ENCODE measurements at regions not wholly inside any gene's neighbourhood (a gene's known extent, or its start where the extent isn't known, plus 50 kb on each side); places are given as distances from the start of the nearest gene placed in this dataset.
"Not testable (repeated sequence)": the region's sequence is repeated elsewhere in the genome, so short reads cannot be mapped to it uniquely, and the experiment has no call there.

DNA sequence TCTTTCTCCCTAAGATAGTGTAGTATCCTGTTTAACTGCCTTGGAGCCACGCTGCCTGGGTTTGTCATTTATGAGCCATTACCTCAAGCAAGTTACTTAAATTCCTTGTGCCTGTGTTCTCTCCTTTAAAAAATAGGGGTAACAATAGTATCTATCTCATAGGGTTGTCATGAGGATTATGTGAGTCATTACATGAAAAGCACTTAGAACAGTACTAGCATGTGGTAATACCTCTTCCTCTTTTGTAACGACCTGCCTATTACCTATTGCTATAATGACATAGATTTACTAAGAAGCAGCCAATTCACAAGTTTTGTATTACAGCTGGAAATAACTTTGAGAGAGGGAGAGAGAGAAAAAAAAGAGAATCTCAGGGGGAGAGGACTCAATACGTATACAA is 834.7 kb downstream of the RAPGEF2 start:
- DNase-seq (ENCODE audit: low read depth, low spot score): no peak
- Mint-ChIP-seq H3K27ac (ENCODE audit: unreplicated experiment) (no peak overlapping the region), H3K4me1 (no peaks in the 10 kb centered on the region), H3K36me3 (ENCODE audit: low read depth) (peaks cover 6% of the 10 kb centered on the region), H3K27me3 (ENCODE audit: low read depth) (no peaks in the 10 kb centered on the region), H3K4me3 (no peak overlapping the region), H3K9me3 (no peaks in the 10 kb centered on the region)
- TF ChIP-seq, protein P1, sequence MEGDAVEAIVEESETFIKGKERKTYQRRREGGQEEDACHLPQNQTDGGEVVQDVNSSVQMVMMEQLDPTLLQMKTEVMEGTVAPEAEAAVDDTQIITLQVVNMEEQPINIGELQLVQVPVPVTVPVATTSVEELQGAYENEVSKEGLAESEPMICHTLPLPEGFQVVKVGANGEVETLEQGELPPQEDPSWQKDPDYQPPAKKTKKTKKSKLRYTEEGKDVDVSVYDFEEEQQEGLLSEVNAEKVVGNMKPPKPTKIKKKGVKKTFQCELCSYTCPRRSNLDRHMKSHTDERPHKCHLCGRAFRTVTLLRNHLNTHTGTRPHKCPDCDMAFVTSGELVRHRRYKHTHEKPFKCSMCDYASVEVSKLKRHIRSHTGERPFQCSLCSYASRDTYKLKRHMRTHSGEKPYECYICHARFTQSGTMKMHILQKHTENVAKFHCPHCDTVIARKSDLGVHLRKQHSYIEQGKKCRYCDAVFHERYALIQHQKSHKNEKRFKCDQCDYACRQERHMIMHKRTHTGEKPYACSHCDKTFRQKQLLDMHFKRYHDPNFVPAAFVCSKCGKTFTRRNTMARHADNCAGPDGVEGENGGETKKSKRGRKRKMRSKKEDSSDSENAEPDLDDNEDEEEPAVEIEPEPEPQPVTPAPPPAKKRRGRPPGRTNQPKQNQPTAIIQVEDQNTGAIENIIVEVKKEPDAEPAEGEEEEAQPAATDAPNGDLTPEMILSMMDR (conservative IDR thresholded peaks at IDR 0.05): no peak

DNA sequence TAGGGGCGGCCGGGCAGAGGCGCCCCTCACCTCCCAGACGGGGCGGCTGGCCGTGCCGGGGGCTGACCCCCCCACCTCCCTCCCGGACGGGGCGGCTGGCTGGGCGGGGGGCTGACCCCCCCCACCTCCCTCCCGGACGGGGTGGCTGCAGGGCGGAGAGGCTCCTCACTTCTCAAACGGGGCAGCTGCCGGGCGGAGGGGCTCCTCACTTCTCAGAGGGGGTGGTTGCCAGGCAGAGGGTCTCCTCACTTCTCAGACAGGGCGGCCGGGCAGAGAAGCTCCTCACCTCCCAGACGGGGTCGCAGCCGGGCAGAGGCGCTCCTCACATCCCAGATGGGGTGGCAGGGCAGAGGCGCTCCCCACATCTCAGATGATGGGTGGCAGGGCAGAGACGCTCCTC is 836.8 kb downstream of the RAPGEF2 start:
- H3K4me3 Mint-ChIP-seq; H3K9me3 Mint-ChIP-seq; DNase-seq (ENCODE audit: low read depth, low spot score); H3K36me3 Mint-ChIP-seq (ENCODE audit: low read depth); H3K27ac Mint-ChIP-seq (ENCODE audit: unreplicated experiment); H3K4me1 Mint-ChIP-seq; H3K27me3 Mint-ChIP-seq (ENCODE audit: low read depth): not testable (repeated sequence)

DNA sequence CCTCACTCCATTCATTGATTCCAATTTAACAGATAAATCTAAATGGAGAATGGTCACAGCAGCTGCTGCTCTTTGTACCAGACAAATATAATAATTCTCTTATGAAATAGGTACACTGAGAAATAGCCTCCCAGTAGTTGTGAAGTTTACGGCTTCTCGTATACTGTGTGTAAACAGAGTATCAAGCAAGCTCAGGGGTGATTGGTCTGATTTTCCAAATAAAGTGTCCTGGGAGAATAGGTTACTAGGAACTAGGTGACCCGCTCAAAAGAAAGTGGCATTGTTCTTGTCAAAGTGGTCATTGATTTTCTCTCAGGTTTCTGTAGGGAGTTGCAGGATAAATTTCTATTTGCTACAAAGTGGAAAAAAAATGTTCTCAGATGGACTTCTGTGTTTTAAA is 838.2 kb downstream of the RAPGEF2 start:
- no peaks in the 10 kb centered on the region for H3K27me3 Mint-ChIP-seq (ENCODE audit: low read depth)
- peaks cover 4% of the 10 kb centered on the region for H3K36me3 Mint-ChIP-seq (ENCODE audit: low read depth)
- no peaks in the 10 kb centered on the region for H3K9me3 Mint-ChIP-seq
- no peaks in the 10 kb centered on the region for H3K4me1 Mint-ChIP-seq
- H3K4me3 Mint-ChIP-seq: no peak overlapping the region
- TF ChIP-seq, protein P1 (conservative IDR thresholded peaks at IDR 0.05): no peak
- no peak overlapping the region for H3K27ac Mint-ChIP-seq (ENCODE audit: unreplicated experiment)
- DNase-seq (ENCODE audit: low read depth, low spot score): no peak

DNA sequence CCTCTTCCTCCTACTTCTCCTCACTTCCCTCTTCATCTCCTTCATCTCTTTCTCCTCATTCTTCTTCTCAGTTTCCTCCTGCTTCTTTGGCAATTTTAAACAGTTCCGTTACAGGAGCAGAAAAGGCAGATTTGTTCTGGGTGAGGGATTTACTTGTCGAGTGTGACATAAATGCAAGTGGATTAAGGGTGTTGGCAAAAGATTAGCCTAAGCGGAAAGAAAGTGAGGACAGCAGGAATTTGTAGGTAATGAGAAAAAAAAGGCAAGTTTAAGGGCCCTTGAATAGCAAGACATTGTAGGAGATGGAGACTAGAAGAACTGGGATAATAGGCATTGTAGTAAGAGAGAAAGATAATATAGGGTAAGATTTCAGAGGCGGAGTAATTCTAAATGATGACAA is 841.6 kb downstream of the RAPGEF2 start:
- DNase-seq (ENCODE audit: low read depth, low spot score): no peak
- Mint-ChIP-seq H3K4me3 (no peak overlapping the region), H3K4me1 (peaks cover 5% of the 10 kb centered on the region), H3K27ac (ENCODE audit: unreplicated experiment) (no peak overlapping the region), H3K9me3 (no peaks in the 10 kb centered on the region), H3K36me3 (ENCODE audit: low read depth) (no peaks in the 10 kb centered on the region), H3K27me3 (ENCODE audit: low read depth) (no peaks in the 10 kb centered on the region)
- TF ChIP-seq, protein P1 (conservative IDR thresholded peaks at IDR 0.05): no peak

DNA sequence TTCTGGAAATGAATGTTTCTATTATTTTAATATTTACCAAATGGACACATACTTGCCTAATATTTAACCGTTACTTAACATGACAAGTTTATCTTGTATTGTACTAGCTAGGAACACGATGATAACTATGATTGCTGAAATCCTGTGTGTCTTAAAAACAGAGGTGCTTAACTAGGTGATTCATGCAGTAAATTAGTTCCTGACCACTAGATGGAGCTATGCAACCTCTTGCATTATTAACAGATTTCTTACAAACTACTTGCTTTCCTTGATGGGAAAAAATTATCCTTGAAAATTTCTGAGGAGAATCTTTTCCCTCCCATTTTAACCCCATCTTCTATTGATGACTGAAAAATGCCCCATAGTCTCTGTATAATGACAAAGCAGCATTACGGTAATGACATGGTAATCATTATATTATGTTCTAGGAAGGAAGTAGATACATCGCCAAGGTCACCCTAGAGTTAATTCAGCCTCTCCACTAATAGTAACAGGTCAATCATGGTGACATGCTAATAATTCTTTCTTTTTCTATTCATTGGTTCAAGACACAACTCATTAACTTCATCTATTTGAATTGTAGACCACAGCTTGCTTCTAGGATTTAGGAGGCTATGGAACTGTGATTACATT is 844.2 kb downstream of the RAPGEF2 start:
- H3K27me3 Mint-ChIP-seq (ENCODE audit: low read depth): no peaks in the 10 kb centered on the region
- H3K27ac Mint-ChIP-seq (ENCODE audit: unreplicated experiment): no peak overlapping the region
- TF ChIP-seq, protein P1 (conservative IDR thresholded peaks at IDR 0.05): peak; percentile 93
- no peak overlapping the region for H3K4me3 Mint-ChIP-seq
- no peaks in the 10 kb centered on the region for H3K9me3 Mint-ChIP-seq
- no peaks in the 10 kb centered on the region for H3K36me3 Mint-ChIP-seq (ENCODE audit: low read depth)
- peaks cover 9% of the 10 kb centered on the region for H3K4me1 Mint-ChIP-seq
- DNase-seq (ENCODE audit: low read depth, low spot score): no peak

DNA sequence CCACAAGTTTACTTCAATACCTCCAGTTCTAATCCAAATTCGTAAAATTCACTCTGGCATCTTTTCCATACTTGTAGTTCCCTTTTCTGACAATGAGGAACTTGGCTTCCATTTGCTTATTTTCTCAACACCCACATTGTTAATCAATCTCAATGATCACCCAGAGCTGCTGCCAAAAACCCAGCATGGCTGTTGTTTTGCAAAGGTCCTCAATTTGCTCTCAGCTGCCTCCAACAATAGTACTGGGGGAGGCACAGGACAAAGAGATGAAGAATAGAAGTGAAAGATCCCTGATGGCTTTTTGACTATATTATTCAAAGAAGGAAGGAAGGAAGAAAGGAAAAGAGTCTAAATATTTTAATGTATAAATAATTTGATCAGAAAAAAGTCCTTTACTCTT is 847.8 kb downstream of the RAPGEF2 start:
- H3K27ac Mint-ChIP-seq (ENCODE audit: unreplicated experiment): no peak overlapping the region
- no peak overlapping the region for H3K4me3 Mint-ChIP-seq
- no peak for DNase-seq (ENCODE audit: low read depth, low spot score)
- no peaks in the 10 kb centered on the region for H3K9me3 Mint-ChIP-seq
- TF ChIP-seq, protein P1 (conservative IDR thresholded peaks at IDR 0.05): no peak
- peaks cover 5% of the 10 kb centered on the region for H3K27me3 Mint-ChIP-seq (ENCODE audit: low read depth)
- peaks cover 16% of the 10 kb centered on the region for H3K4me1 Mint-ChIP-seq
- no peaks in the 10 kb centered on the region for H3K36me3 Mint-ChIP-seq (ENCODE audit: low read depth)

Data from neural crest cell (in vitro differentiated cells).